GM13976 (cell line): ENCODE measurements at regions not wholly inside any gene's neighbourhood (a gene's known extent, or its start where the extent isn't known, plus 50 kb on each side); places are given as distances from the start of the nearest gene placed in this dataset.
A peak's percentile ranks its signal among the peaks of the same experiment; 100 is the strongest.

Experiments used
- DNase-seq: peaks from one replicate; pipeline ENCODE4 v3.0.0; 2012; ENCODE audit warnings: low spot score
- in situ Hi-C: fragments of 300-500 bp; cut with MboI; formaldehyde crosslinking; loops from one replicate; pipeline ENCODE4 v1.12.0; 2022; ENCODE audit warnings: low sequenced_read_pairs, mixed read lengths, inconsistent platforms; ENCODE audit not compliant: unreplicated experiment
- TF ChIP-seq, protein P1 (sequence below): IDR thresholded peaks from 2 replicates; pipeline ENCODE4 v1.5.1; 2012; ENCODE audit warnings: borderline replicate concordance, mild to moderate bottlenecking; ENCODE audit not compliant: insufficient read depth; ENCODE audit errors: extremely low read depth, missing control alignments, control extremely low read depth

DNA sequence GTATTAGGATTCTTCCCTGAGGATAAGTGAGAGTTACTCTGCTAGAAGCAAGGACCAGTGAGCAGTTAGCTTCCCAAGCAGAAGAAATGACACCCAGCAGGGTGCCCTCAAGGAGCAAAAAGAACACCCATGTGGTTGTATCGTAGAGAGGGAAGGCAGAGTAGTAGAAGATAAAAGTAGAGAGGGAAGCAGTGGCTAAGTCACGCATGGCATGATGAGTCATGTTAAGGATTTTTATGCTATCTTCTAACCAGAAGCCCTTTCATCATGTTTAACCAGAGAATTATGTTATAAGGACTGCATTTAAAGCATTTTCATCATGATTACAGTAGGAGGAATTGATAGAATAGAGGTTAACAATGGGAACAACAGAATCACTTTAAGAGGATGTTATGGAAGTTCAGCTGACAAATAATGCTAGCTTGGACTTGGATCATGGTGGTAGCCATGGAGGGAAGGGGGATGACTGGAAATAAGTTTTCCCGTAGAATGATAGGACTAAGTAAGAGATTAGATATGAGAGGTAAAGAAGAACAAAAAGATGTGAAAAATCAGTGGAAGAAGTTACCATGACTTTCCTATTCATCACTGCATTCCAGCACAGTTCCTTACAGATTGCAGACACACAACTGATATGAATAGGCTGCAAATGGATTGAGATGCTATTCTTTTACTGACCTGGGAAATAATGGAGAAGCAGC is 383.5 kb upstream of the INTU start:
- in situ Hi-C loops, result no loop called here
- no peak for DNase-seq
- TF ChIP-seq, protein P1, sequence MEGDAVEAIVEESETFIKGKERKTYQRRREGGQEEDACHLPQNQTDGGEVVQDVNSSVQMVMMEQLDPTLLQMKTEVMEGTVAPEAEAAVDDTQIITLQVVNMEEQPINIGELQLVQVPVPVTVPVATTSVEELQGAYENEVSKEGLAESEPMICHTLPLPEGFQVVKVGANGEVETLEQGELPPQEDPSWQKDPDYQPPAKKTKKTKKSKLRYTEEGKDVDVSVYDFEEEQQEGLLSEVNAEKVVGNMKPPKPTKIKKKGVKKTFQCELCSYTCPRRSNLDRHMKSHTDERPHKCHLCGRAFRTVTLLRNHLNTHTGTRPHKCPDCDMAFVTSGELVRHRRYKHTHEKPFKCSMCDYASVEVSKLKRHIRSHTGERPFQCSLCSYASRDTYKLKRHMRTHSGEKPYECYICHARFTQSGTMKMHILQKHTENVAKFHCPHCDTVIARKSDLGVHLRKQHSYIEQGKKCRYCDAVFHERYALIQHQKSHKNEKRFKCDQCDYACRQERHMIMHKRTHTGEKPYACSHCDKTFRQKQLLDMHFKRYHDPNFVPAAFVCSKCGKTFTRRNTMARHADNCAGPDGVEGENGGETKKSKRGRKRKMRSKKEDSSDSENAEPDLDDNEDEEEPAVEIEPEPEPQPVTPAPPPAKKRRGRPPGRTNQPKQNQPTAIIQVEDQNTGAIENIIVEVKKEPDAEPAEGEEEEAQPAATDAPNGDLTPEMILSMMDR, result no peak

DNA sequence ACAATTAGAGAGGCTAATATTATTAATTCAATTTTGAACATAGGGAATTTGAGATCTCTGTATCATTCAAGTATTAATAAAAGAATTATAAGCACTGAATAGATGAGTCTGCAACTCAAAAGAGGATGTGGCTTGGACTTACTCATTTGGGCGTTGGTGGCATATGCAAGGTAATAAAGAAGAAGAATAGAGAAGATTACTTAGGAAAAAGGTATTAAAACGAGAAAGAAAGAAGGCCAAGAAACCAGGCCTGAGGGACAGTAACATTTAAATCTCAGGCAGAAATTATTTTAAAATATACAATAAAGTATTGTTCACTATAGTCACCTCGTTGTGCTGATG is 383.0 kb upstream of the INTU start:
- TF ChIP-seq, protein P1, result no peak
- in situ Hi-C loops, result no loop called here
- DNase-seq, result no peak

DNA sequence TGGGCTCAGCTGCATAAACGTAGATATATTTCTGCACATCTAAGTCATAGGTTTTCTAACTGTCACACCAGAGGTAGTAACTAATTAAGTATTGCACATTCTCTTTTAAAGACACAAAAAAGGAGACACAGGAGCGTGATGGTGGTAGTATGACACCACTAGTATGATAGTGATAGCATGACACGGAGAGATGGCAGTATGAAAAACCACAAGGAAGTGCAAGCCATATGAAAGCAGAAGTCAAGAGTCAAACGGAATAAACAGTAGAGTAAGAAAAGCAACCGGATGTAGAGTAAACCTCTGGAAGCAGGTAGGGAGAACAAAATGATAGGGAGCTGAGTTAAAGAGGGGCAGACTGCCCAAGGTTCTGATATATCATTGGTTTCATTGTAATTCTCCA is 382.2 kb upstream of the INTU start:
- TF ChIP-seq, protein P1, result no peak
- in situ Hi-C loops, result no loop called here
- no peak for DNase-seq

DNA sequence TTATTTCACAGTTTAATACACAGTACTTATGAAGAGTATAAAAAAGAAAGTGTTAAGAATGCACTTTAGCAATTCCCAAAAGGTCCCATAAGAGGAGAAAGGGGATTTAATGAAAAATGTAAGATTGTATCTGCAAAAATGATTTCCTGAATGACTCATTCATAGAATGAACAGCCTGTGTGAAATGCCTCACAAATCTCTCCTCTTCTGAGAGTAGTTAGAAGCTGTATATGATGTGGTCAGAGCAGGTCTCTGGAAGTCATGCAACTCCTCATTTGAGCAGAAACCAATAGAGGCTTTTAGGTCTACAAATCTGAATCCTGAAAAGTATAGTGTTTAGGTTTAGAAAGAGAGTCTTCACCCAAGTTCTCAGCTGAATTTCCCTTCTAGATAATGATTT is 381.3 kb upstream of the INTU start:
- in situ Hi-C loops, result no loop called here
- TF ChIP-seq, protein P1, result no peak
- DNase-seq, result peak; percentile 3

DNA sequence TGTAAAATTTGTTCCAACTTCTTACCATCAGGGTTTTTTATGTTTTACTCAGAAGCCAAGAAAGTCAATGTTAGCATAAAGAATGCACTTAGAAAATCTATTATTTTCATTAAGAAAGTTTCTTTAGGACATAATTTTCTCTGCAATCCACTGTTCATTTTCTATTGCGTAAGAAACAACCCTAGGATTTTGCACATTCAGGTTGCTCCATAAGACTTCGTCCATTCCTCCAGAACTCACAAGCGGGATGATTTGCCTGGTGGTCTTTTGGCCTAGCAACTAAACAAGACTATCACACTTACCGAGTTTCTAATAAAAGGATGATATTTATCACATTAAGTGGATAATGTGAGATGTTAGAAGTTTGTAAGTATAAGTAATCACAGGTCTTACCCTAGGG is 376.3 kb upstream of the INTU start:
- in situ Hi-C loops, result no loop called here
- TF ChIP-seq, protein P1, result no peak
- no peak for DNase-seq

DNA sequence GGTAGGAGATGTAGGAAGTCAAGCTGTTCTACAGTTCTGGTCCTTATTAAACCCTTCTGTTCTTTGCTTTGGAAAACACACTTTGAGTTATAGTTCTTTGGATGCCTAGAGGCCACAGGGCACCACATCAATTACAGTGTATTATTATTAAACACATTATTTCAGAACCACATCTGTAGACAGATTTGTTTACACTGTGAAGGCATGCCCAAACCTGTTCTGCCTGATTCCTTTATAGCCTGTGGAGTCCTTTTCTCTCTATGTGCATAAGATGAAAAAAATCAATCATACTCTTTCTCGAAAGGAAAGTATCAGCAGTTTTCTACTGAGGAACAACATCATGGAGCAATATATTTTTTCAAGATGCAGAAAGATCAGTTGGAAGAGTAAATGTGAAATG is 371.3 kb upstream of the INTU start:
- no peak for DNase-seq
- TF ChIP-seq, protein P1, result no peak

More for the DNA sequence above, 371.3 kb upstream of the INTU start:
- in situ Hi-C loops, result no loop called here
